Panc1 (cell line): ENCODE measurements at regions not wholly inside any gene's neighbourhood (a gene's known extent, or its start where the extent isn't known, plus 50 kb on each side); places are given as distances from the start of the nearest gene placed in this dataset.

Experiments
- CTCF ChIP-seq: fragments of 450-650 bp; IDR thresholded peaks from 2 replicates; pipeline ENCODE4 v1.5.1; 2017; ENCODE audit warnings: mild to moderate bottlenecking
- POLR2AphosphoS5 ChIP-seq: IDR thresholded peaks from 2 replicates; pipeline ENCODE4 v1.6.1; 2012; ENCODE audit warnings: mild to moderate bottlenecking, low read depth, low read length, moderate library complexity
- TCF7L2 ChIP-seq: IDR thresholded peaks from 2 replicates; pipeline ENCODE4 v1.6.1; 2011; ENCODE audit warnings: mild to moderate bottlenecking, low read depth, low read length, inconsistent platforms

GRCh38 chrX:13474164-13474516, 95.3 kb upstream of the EGFL6 start:
- TF ChIP-seq CTCF (no peak), TCF7L2 (no peak), POLR2AphosphoS5 (no peak)
